Aorta (tissue), 5 donors: ENCODE measurements at regions not wholly inside any gene's neighbourhood (a gene's known extent, or its start where the extent isn't known, plus 50 kb on each side); places are given as distances from the start of the nearest gene placed in this dataset.
"Not testable (repeated sequence)": the region's sequence is repeated elsewhere in the genome, so short reads cannot be mapped to it uniquely, and the experiment has no call there.

Experiments used
- ATAC-seq: fragments of 200-7000 bp; cut with Tn5 transposase; one replicate; pipeline ENCODE4 v1.9.1; 2022; ENCODE audit warnings: moderate library complexity; ENCODE audit not compliant: low FRiP score
- DNase-seq, 2 donors: peaks; one replicate each; pipeline ENCODE4 v3.0.0-alpha.2; 2020
- H3K27ac ChIP-seq, 2 donors: one replicate each; pipeline ENCODE4 v1.5.1; 2013; ENCODE audit warnings: low read length in 2 of 2, mild to moderate bottlenecking in 2 of 2, moderate library complexity in 2 of 2, control low read depth in 1 of 2, inconsistent platforms in 1 of 2, low read depth in 1 of 2
- H3K27me3 ChIP-seq, 2 donors: one replicate each; pipeline ENCODE4 v1.6.1; 2013; ENCODE audit warnings: control low read depth in 1 of 2, low read length in 1 of 2, mild to moderate bottlenecking in 1 of 2, moderate library complexity in 1 of 2; ENCODE audit not compliant: insufficient read depth in 2 of 2, control insufficient read depth in 1 of 2
- H3K36me3 ChIP-seq, 2 donors: one replicate each; pipeline ENCODE4 v1.6.1; 2013; ENCODE audit warnings: control low read depth in 1 of 2, low read length in 1 of 2, mild to moderate bottlenecking in 1 of 2; ENCODE audit not compliant: insufficient read depth in 2 of 2, control insufficient read depth in 1 of 2
- H3K4me1 ChIP-seq, 2 donors: one replicate each; pipeline ENCODE4 v1.6.1; 2013; ENCODE audit warnings: low read length in 2 of 2, control low read depth in 1 of 2, mild to moderate bottlenecking in 1 of 2, moderate library complexity in 1 of 2; ENCODE audit not compliant: insufficient read depth in 2 of 2, control insufficient read depth in 1 of 2
- H3K4me3 ChIP-seq, 2 donors: one replicate each; pipeline ENCODE4 v1.5.1; 2013; ENCODE audit warnings: low read length in 2 of 2, control low read depth in 1 of 2, mild to moderate bottlenecking in 1 of 2
- H3K9me3 ChIP-seq: one replicate; pipeline ENCODE4 v1.6.1; 2013; ENCODE audit warnings: mild to moderate bottlenecking, low read length; ENCODE audit not compliant: control insufficient read depth
- WGBS, 2 donors: extraction: QIAGEN DNeasy Blood & Tissue Kit; methylation state at CpG; one replicate each; pipeline ENCODE4 v1.1.7; 2013; 5-methylcytosine and 5-hydroxymethylcytosine counted together
- intact Hi-C, 2 donors: fragments of 100-400 bp; cut with DNase I; formaldehyde crosslinking; loops; one replicate each; pipeline versions ENCODE4 v1.14.2 to v1.15.0; 2022
- donor health status: healthy with polysubstance abuse.
- donor health status: Bipolar disorder and iron deficiency.
- donor health status: DM: no; HTN: no; CAD: no.
- donor health status: DM: no; HTN: no; CAD: no.
- donor health status: DM: yes; HTN: yes; CAD: no.

GRCh38 chr10:17522269-17522668, 67.9 kb upstream of the ST8SIA6 start:
- H3K9me3 ChIP-seq, intact Hi-C loops, H3K27me3 ChIP-seq, H3K4me1 ChIP-seq, H3K4me3 ChIP-seq, H3K27ac ChIP-seq, DNase-seq, H3K36me3 ChIP-seq, ATAC-seq: not testable (repeated sequence)
- WGBS, 2 donors = 69 to 78% methylated on average over 2 of the region's 2 CpGs

- ATAC-seq (no peak), DNase-seq (no peak)
- Histone ChIP-seq H3K27ac (no peak overlapping the region), H3K36me3 (no peaks in the 10 kb centered on the region), H3K4me3 (no peak overlapping the region), H3K27me3 (no peaks in the 10 kb centered on the region), H3K4me1 (no peaks in the 10 kb centered on the region), H3K9me3 (no peaks in the 10 kb centered on the region)
- intact Hi-C loops = no loop called here
These were observed 65.1 kb upstream of the ST8SIA6 start for GRCh38 chr10:17519457-17519856.

GRCh38 chr10:17518338-17518737, 63.9 kb upstream of the ST8SIA6 start:
- ATAC-seq (no peak), DNase-seq (no peak)
- 94 to 95% methylated on average over 7 of the region's 7 CpGs for WGBS, 2 donors
- Histone ChIP-seq H3K27ac (no peak overlapping the region), H3K4me3 (no peak overlapping the region), H3K4me1 (no peaks in the 10 kb centered on the region), H3K27me3 (no peaks in the 10 kb centered on the region), H3K36me3 (no peaks in the 10 kb centered on the region), H3K9me3 (no peaks in the 10 kb centered on the region)
- intact Hi-C loops = no loop called here

- no peak for ATAC-seq
- H3K27ac ChIP-seq = no peak overlapping the region
- 88 to 92% methylated on average over 6 of the region's 6 CpGs for WGBS, 2 donors
- intact Hi-C loops = no loop called here
- peaks cover 0 to 2% of the 10 kb centered on the region in 2 donors for H3K4me1 ChIP-seq
- no peak for DNase-seq
- H3K9me3 ChIP-seq = no peaks in the 10 kb centered on the region
- no peak overlapping the region for H3K4me3 ChIP-seq
- H3K36me3 ChIP-seq = no peaks in the 10 kb centered on the region
- no peaks in the 10 kb centered on the region for H3K27me3 ChIP-seq
These were observed 62.0 kb upstream of the ST8SIA6 start for GRCh38 chr10:17516376-17516775.

- Histone ChIP-seq H3K27ac (no peak overlapping the region), H3K36me3 (no peaks in the 10 kb centered on the region), H3K9me3 (peaks cover 2% of the 10 kb centered on the region), H3K4me1 (peaks cover 0 to 2% of the 10 kb centered on the region in 2 donors), H3K4me3 (no peak overlapping the region), H3K27me3 (peaks cover 0 to 2% of the 10 kb centered on the region in 2 donors)
- 53 to 60% methylated on average over 5 of the region's 5 CpGs for WGBS, 2 donors
- ATAC-seq = peak; percentile 51
- intact Hi-C loops = no loop called here
- DNase-seq = peak; percentile 78 to 79
These were observed 58.1 kb upstream of the ST8SIA6 start for GRCh38 chr10:17512341-17513001.

GRCh38 chr10:17510242-17510908, 56.0 kb upstream of the ST8SIA6 start:
- no peak overlapping the region for H3K27ac ChIP-seq
- no peaks in the 10 kb centered on the region for H3K36me3 ChIP-seq
- peaks cover 0 to 2% of the 10 kb centered on the region in 2 donors for H3K4me1 ChIP-seq
- no peak overlapping the region for H3K4me3 ChIP-seq
- ATAC-seq (no peak), DNase-seq (no peak)
- peaks cover 2% of the 10 kb centered on the region for H3K9me3 ChIP-seq
- intact Hi-C loops = no loop called here
- WGBS, 2 donors = 90 to 91% methylated on average over 5 of the region's 5 CpGs
- peaks cover 0 to 2% of the 10 kb centered on the region in 2 donors for H3K27me3 ChIP-seq

GRCh38 chr10:17507538-17507937, 53.1 kb upstream of the ST8SIA6 start:
- no peak for ATAC-seq
- peaks cover 2% of the 10 kb centered on the region for H3K9me3 ChIP-seq
- no peaks in the 10 kb centered on the region for H3K36me3 ChIP-seq
- DNase-seq = no peak
- peaks cover 0 to 2% of the 10 kb centered on the region in 2 donors for H3K4me1 ChIP-seq
- no peak overlapping the region for H3K27ac ChIP-seq
- H3K27me3 ChIP-seq = peaks cover 0 to 2% of the 10 kb centered on the region in 2 donors
- H3K4me3 ChIP-seq = no peak overlapping the region
- 88 to 94% methylated on average over 4 of the region's 4 CpGs for WGBS, 2 donors
- intact Hi-C loops = no loop called here

GRCh38 chr10:17506856-17507471, 52.6 kb upstream of the ST8SIA6 start:
- Histone ChIP-seq H3K4me1 (no peaks in the 10 kb centered on the region), H3K27me3 (peaks cover 0 to 2% of the 10 kb centered on the region in 2 donors), H3K4me3 (no peak overlapping the region), H3K36me3 (no peaks in the 10 kb centered on the region), H3K27ac (no peak overlapping the region), H3K9me3 (peaks cover 2% of the 10 kb centered on the region)
- intact Hi-C loops = no loop called here
- DNase-seq (no peak), ATAC-seq (no peak)
- WGBS, 2 donors = 95 to 98% methylated on average over 3 of the region's 3 CpGs

GRCh38 chr10:17506390-17506789, 52.0 kb upstream of the ST8SIA6 start:
- intact Hi-C loops = no loop called here
- DNase-seq (no peak), ATAC-seq (no peak)
- WGBS, 2 donors = 90 to 92% methylated on average over 6 of the region's 6 CpGs
- Histone ChIP-seq H3K27ac (no peak overlapping the region), H3K4me3 (no peak overlapping the region), H3K9me3 (peaks cover 2% of the 10 kb centered on the region), H3K36me3 (no peaks in the 10 kb centered on the region), H3K4me1 (no peaks in the 10 kb centered on the region), H3K27me3 (peaks cover 0 to 2% of the 10 kb centered on the region in 2 donors)
